Suprapubic skin (tissue), 4 donors: ENCODE measurements at regions not wholly inside any gene's neighbourhood (a gene's known extent, or its start where the extent isn't known, plus 50 kb on each side); places are given as distances from the start of the nearest gene placed in this dataset.

Source experiments
- DNase-seq, 2 donors: peaks; one replicate each; pipeline ENCODE4 v3.0.0-alpha.2; 2019; ENCODE audit warnings: low spot score in 2 of 2
- H3K27ac ChIP-seq: fragments of 200-600 bp; sonication (generic); one replicate; pipeline ENCODE4 v1.5.1; 2019
- H3K27me3 ChIP-seq: fragments of 200-600 bp; sonication (generic); one replicate; pipeline ENCODE4 v1.5.1; 2019
- H3K36me3 ChIP-seq: fragments of 200-600 bp; sonication (generic); one replicate; pipeline ENCODE4 v1.5.1; 2019
- H3K4me1 ChIP-seq: fragments of 200-600 bp; sonication (generic); one replicate; pipeline ENCODE4 v1.5.1; 2019
- H3K4me3 ChIP-seq: fragments of 200-600 bp; sonication (generic); one replicate; pipeline ENCODE4 v1.5.1; 2019; ENCODE audit warnings: mild to moderate bottlenecking
- H3K9me3 ChIP-seq: fragments of 200-600 bp; sonication (generic); one replicate; pipeline ENCODE4 v1.5.1; 2019
- CTCF ChIP-seq, 2 donors: fragments of 200-600 bp in 1 of 2; fragments of 450-650 bp in 1 of 2; sonication (generic) in 1 of 2; IDR thresholded peaks; one replicate each; pipeline ENCODE4 v1.5.1; 2016 to 2019; ENCODE audit warnings: antibody characterized with exemption in 2 of 2, mild to moderate bottlenecking in 1 of 2, moderate library complexity in 1 of 2
- EP300 ChIP-seq: sonication (generic); formaldehyde crosslinking; IDR thresholded peaks from one replicate; pipeline ENCODE4 v1.6.1; 2017; ENCODE audit warnings: antibody characterized with exemption
- POLR2A ChIP-seq, 2 donors: fragments of 450-650 bp; IDR thresholded peaks; one replicate each; pipeline ENCODE4 v1.6.1; 2017; ENCODE audit warnings: antibody characterized with exemption in 2 of 2, mild to moderate bottlenecking in 2 of 2, moderate library complexity in 2 of 2
- POLR2AphosphoS5 ChIP-seq, 3 donors: sonication (generic); formaldehyde crosslinking; IDR thresholded peaks; one replicate each; pipeline ENCODE4 v1.6.1; 2017; ENCODE audit warnings: antibody characterized with exemption in 3 of 3
- WGBS: methylation state at CpG from one replicate; pipeline ENCODE4 v1.1.5; 2018; 5-methylcytosine and 5-hydroxymethylcytosine counted together

- TF ChIP-seq POLR2AphosphoS5 (IDR thresholded peaks at IDR 0.05) (no peak), EP300 (no peak), CTCF (IDR thresholded peaks at IDR 0.05) (no peak), POLR2A (IDR thresholded peaks at IDR 0.05) (no peak)
- no peak for DNase-seq
- WGBS: 81% methylated on average over 6 of the region's 6 CpGs
- no peak overlapping the region for H3K4me3 ChIP-seq
- H3K36me3 ChIP-seq: no peaks in the 10 kb centered on the region
- no peaks in the 10 kb centered on the region for H3K9me3 ChIP-seq
- no peak overlapping the region for H3K27ac ChIP-seq
- peaks cover 13% of the 10 kb centered on the region for H3K4me1 ChIP-seq
- H3K27me3 ChIP-seq: peaks cover 4% of the 10 kb centered on the region
Observed at GRCh38 chr12:67074072-67074471, 195.1 kb upstream of the CAND1 start.

GRCh38 chr12:67077617-67078016, 191.5 kb upstream of the CAND1 start:
- peaks cover 3% of the 10 kb centered on the region for H3K4me1 ChIP-seq
- WGBS: 70% methylated on average over 1 of the region's 1 CpG
- TF ChIP-seq CTCF (IDR thresholded peaks at IDR 0.05): no peak
- no peak for TF ChIP-seq POLR2A (IDR thresholded peaks at IDR 0.05)
- no peak for TF ChIP-seq POLR2AphosphoS5 (IDR thresholded peaks at IDR 0.05)
- no peak for TF ChIP-seq EP300
- H3K27ac ChIP-seq: no peak overlapping the region
- no peaks in the 10 kb centered on the region for H3K36me3 ChIP-seq
- no peaks in the 10 kb centered on the region for H3K27me3 ChIP-seq
- no peak overlapping the region for H3K4me3 ChIP-seq
- no peaks in the 10 kb centered on the region for H3K9me3 ChIP-seq
- DNase-seq: no peak

- Histone ChIP-seq H3K4me1 (peaks cover 3% of the 10 kb centered on the region), H3K9me3 (no peaks in the 10 kb centered on the region), H3K27ac (no peak overlapping the region), H3K27me3 (no peaks in the 10 kb centered on the region), H3K36me3 (no peaks in the 10 kb centered on the region), H3K4me3 (no peak overlapping the region)
- 58% methylated on average over 4 of the region's 4 CpGs for WGBS
- TF ChIP-seq EP300 (no peak), POLR2A (IDR thresholded peaks at IDR 0.05) (no peak), POLR2AphosphoS5 (IDR thresholded peaks at IDR 0.05) (no peak), CTCF (IDR thresholded peaks at IDR 0.05) (no peak)
- DNase-seq: no peak
Observed at GRCh38 chr12:67078957-67079356, 190.2 kb upstream of the CAND1 start.

- TF ChIP-seq CTCF (IDR thresholded peaks at IDR 0.05) (no peak), EP300 (no peak), POLR2AphosphoS5 (IDR thresholded peaks at IDR 0.05) (no peak), POLR2A (IDR thresholded peaks at IDR 0.05) (no peak)
- DNase-seq: no peak
Observed at GRCh38 chr12:67080637-67081036, 188.5 kb upstream of the CAND1 start.

GRCh38 chr12:67082221-67082620, 186.9 kb upstream of the CAND1 start:
- H3K27me3 ChIP-seq: no peaks in the 10 kb centered on the region
- H3K9me3 ChIP-seq: no peaks in the 10 kb centered on the region
- H3K4me3 ChIP-seq: no peak overlapping the region
- no peak for DNase-seq
- no peak for TF ChIP-seq CTCF (IDR thresholded peaks at IDR 0.05)
- no peak for TF ChIP-seq POLR2AphosphoS5 (IDR thresholded peaks at IDR 0.05)
- TF ChIP-seq EP300: no peak
- TF ChIP-seq POLR2A (IDR thresholded peaks at IDR 0.05): no peak
- no peak overlapping the region for H3K27ac ChIP-seq
- H3K4me1 ChIP-seq: no peaks in the 10 kb centered on the region
- no peaks in the 10 kb centered on the region for H3K36me3 ChIP-seq
- WGBS: 20% methylated on average over 1 of the region's 1 CpG

More at GRCh38 chr12:67080637-67081036, 188.5 kb upstream of the CAND1 start:
- Histone ChIP-seq H3K4me1 (no peaks in the 10 kb centered on the region), H3K36me3 (no peaks in the 10 kb centered on the region), H3K27ac (no peak overlapping the region), H3K27me3 (no peaks in the 10 kb centered on the region), H3K4me3 (no peak overlapping the region), H3K9me3 (no peaks in the 10 kb centered on the region)
- WGBS: 63% methylated on average over 1 of the region's 1 CpG
